UCSD-AML1 (cell line): ENCODE measurements at regions not wholly inside any gene's neighbourhood (a gene's known extent, or its start where the extent isn't known, plus 50 kb on each side); places are given as distances from the start of the nearest gene placed in this dataset.

Experiments
- DNase-seq: peaks from one replicate; lab custom pipeline; 2025; ENCODE audit not compliant: unreplicated experiment; lab: John Stamatoyannopoulos, UW

DNA sequence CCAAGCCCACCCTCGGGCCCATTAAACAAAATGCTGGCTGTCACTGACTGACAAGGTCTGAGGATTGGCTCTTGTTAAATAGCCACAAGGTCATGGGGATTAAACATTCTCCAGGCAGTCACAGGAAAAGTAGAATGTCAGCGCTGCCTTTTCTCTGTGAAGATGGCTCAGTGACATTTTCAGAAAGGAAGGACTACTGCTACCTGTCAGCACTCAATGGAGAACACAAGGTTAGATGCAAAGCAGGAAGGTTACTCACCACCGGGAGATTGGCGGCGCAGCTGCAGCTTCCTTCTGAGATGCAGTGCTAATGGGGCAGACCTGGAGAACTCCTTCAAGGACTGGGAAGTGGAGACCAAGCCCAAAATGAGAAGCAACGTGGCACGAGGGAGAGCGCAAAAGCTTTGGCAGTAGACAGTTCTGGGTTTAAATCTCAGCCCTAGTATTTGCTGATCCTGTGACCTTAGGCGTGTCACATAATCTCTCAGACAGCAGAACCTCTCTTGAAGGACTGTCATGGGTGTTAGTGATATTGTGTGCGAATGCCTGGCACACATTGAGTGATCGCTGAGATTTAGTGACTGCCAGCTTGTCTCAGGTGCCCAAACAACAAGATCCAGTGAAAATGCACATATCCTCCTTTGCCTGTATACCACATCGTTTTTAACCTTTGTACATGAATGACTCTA, 213.1 kb upstream of the BOD1L1 start:
- no peak for DNase-seq

DNA sequence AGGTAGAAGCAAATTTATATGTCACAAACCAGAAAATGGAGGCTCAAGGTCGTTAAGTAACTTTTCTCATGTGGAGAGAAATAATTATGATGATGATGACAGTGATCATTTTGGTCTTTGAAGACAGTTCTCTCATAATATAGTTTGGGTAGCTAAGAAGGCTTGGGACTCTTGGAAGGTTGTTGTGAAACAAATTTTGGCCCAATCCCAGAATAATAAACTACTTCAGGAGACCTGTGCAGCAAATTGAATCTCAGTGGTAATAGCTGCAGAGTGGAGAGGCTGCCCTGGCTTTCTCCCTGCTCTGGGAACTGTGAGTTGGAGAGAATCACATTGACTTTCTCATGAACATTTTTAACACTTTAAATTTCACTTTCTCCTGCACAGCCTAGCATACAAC, 217.2 kb upstream of the BOD1L1 start:
- no peak for DNase-seq

DNA sequence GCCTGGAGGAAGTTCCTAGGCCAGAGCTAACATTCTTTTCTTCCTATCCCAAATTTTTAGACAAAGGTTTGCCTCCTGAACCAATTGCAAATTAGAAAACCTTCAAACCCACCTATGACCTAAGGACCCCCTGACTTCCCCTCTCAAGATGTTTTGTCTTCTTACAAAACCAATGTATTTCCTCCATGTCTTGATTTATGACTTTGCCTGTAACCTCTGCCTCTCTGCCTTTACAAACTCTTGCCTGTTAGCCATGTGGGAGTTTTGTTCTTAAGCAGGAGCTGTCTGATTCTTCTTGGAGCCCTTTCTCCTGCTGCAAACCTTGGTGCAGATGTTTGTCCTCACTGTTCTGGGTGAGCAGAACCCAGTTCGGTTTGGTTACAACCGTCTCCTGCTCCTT, 222.3 kb upstream of the BOD1L1 start:
- no peak for DNase-seq

DNA sequence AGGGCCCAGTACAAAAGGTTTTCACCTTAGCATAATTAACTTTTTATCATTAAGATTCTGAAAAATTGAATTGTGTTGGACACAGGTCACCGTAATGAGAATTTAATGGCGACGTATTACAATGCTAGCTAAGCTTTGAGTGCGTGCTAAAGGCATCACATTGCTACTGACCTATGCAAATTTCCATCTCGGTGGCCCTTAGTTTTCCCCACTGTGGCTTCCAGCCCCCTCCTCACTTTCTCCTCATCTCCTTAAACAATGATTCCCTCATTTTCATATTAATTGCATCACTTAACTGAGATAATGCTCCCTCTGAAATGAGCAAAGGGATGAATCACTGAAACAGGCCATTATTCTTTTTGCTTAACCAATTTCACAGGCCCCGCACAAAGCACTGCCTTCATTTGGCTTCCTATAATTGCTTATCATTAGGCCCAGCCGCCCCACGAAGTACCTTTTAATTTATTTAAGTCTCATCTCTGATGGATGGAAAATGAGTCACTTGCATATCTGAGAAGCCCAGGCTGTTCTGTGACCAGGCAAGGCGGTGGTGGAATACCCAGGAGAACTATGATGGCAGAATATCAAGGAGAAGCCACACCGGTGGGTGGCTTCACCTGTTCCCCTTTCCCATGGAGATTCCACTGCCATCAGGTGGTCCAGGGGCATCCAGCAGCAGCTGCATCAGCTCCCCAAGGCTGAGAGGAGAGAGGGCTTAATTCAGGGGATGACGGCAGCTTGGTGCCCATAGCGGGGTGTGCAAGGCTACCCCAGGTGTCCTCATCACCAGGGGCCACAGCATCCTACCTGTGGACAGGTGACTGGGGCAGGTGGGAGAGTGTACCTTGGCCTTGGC, 223.8 kb upstream of the BOD1L1 start:
- no peak for DNase-seq

DNA sequence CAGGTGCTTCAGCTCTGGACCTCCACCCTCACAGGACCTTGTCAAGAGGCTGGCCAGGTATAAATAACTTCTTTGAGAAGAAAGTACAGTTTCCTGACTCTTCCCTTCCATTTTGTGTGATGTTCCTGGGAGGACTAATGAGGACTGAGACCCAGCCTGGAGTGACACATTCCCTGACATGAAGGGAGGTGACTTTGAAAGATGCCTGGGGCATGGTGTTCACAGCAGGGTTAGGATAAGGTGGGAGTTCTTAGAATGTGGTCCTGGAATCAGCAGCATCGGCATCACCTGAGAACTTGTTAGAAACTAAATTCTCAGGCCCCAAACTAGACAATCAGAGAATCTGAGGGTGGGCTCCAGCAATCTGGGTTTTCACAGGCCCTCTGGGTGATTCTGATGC, 224.9 kb upstream of the BOD1L1 start:
- DNase-seq: no peak

DNA sequence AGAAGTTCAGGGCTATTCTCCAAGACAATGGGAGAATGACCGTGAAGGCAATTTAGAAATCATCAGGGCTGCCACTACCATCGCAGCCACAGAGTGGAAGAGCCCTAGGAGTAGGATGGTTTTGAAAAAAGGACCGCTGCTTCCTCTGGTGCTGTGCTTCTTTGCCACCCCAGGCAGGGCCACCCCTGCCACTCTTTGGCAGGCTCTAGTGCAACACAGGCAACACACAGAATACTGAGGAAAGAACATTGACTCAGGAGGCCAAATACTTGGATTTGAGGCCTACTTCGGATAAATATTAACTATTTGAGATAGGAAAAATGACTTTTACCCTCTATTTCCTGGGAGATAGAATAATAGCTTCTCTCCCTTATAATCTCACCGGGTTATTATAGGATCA, 228.9 kb upstream of the BOD1L1 start:
- DNase-seq: no peak

DNA sequence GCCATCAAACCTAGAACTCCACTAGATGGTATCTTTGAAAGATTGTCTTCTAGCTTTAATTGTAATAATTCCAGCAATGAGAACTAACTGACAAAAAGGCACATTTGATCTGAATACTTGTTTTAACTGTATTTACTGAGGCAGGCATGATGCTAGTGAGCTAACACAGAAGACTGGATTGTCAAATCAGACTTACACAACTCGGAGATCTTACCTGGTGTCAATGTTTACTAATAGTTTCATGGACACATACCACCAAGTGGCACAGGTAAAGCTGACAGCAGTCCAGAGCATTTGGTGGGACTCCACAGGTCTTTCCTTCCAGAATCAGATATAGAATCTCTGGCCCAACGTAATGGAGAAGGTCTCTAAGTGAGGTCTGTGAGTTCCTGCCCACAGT, 229.9 kb upstream of the BOD1L1 start:
- no peak for DNase-seq

DNA sequence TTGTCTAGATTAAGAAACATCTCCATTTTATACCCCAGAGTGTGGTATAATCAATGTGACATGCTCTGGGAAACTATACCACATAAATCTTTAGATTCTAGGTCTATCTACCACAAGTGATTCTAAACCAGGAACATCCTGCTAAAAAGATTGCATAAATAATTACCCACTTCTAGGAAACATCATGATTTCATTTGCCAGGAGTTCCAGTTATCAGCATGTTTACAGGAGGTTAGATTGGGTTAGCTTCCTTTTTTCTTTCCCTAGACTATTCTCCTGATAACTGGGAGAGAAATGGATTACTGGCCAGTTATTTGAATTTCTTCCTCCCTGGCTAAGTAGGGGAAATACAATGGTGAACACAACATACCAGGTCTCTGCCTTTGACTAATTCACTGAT, 230.3 kb upstream of the BOD1L1 start:
- DNase-seq: no peak

DNA sequence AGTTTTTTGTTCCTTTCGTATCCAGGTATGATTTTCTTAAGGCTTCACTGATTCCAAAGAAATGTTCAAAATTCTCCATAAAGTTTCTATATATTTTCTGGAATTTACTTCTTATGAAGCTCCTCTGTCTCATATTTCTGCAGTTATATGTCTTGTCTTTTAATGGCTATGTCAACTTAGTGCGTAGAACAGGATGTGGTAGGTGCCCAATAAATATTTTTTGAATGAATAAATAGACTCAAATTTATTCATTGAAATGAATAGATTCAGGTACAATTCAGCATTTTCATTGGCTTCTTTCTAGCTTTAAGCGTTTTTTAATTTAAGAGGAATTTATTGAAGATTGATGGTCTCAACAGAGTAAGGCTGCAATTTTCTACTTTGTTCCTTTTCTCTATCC, 231.9 kb upstream of the BOD1L1 start:
- no peak for DNase-seq

DNA sequence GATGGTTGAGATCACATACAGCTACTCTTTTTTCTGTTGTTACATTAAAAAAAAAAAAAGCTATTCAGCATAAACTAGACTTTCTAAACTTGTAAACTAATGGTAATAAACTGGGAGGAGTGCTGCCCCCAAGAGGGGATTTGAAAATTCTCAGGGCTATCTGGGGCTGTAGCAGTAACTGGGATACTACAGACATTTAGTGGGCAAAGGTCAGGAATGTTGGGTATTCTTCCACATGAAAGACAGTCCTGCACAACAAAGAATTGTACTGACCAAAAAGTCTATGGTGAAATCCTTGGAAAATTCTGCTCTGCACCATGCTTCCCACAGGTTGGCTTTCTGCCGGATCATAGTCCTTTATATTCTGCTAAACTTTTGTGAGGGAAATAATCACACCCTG, 232.6 kb upstream of the BOD1L1 start:
- DNase-seq: no peak

DNA sequence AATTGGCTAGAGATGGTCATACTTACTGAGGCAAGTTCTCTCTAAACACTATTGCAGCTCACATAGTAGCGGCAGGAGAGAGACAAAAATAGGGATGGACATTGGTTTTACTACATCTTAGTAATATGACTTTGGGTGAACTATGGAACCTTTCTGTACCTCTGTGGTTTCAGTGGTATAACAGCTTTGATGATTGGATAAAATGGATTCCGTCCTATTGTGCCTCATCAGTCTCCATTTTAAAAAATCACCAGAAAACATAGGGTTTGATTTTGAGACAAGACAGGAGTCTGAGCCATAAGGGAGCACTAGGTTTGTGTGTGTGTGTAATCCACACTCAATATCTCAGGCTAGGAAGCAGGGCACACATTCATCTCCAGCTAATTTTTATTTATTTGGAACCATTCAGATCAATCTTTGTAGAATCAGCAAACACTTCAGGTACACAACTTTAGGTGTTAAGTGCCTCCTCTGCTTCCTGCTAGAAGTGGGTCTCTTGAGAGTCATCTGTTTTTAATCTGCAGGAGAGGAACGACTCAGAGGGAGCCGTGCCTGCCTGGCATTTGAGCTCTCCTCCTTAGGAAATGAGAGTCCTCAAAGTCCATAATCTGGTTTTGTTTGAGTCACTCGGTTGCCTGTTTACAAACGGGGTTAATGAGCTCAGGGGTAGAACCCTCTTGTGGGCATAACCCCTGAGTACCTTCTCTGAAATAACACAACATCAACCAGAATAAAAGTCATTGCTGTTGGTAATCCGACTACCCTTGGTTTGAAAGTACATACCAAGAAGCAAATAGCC, 238.5 kb upstream of the BOD1L1 start:
- DNase-seq: no peak

DNA sequence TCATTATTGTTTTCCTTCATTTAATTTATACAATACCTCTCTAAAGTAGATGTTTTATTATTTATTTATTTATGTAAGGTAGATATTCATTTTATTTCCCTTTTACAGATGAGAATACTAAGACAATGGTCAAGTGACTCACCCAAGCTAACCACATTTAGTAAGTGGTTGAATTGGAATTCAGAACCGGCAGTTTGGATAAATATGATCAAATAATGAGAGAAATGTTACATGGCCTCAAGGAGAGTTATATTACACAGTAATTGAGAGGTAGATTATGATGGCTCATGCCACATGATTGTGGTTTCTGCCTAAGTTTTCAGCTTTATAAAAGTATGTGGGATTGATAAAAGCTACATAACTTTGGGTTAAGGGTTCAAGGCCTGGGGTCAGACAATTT, 239.4 kb upstream of the BOD1L1 start:
- DNase-seq: no peak

DNA sequence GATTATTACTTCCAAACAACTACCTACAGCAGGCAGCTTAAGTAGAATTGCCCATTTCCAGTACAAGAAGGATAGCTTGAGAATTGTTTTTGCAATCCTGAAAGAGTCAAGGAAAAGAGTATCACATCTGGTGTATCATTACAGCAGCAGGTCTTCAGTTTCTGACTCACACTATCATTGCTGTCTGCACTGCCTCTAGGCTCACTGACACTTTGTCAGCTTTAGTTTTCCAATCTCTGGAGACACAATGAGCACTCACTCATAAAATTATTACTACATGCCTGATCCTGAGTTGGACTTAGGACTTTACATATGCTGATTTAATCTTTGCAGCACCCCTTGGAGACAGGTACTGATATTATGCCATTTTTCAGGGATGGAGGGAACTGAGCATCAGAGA, 244.6 kb upstream of the BOD1L1 start:
- no peak for DNase-seq

DNA sequence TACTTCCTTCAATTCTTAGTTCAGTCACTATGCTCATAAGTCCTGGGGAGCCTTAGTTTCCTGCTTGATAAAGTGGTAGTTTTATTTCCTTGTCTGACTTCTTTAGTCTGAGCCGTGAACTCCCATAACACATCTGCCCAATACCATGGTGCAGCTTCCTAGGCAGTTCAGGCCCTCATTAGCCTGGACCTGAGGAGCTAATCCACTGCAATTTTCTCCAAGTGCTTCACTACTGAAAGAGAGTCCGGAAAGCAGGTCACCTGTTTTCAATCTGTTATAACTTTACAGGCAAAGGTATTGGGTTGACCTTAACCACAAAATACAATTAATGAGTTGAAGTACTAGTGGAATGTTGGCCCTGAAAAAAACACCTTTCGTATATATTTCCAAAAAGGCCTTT, 245.4 kb upstream of the BOD1L1 start:
- no peak for DNase-seq

DNA sequence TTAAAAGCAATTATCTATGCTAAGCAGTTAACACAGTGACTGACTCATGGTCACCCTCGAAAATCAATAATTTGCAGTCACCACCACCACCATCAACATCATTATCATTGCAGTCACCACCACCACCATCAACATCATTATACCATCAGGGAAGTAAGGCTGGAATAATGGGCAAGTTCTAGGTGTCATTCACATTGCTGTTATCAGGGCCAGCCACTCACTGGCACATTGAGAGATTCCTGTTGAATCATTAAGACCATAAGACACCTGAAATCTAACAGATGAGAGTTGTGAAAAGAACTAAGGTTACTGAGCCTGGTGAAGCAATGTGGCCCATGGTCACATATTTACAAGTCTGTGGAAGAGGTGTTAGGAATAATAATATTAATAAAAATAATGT, 247.7 kb upstream of the BOD1L1 start:
- no peak for DNase-seq

DNA sequence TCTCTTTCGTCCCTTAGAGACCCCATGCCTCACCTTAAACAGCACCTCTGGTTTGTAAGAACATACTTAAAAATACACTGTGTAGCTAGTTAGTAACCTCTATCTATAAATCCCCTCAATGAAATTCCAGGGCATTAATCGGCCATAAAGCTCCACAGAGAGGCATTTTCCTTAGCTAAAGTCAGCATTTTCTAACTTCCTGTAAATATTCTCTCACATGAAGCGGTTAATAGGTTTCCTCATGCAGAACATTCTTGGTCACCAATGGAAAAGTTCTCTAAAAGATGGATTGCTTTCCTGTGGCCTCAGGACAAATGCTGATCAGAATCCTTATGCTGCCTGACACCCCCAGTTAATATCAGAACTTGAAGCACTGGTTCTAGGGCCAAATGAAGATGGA, 248.6 kb upstream of the BOD1L1 start:
- DNase-seq: no peak

DNA sequence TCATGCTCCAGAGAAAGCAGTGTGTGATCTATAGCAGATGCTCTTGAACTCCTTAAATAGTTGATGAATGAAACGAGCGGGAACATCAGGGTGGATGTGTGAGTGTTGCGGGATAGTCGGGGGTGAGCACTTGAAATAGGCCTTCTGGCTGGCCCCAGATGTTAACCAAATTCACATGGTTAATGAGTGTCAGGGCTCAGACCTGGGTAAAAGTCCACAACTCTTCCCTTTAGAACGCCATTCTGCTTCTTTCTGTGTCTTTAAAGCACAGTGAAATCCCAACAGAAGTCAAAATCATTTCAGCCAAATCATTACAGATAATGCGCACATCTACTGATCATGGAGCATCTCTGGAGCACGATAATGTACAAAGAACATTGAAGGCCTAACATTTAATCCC, 249.4 kb upstream of the BOD1L1 start:
- DNase-seq: no peak

DNA sequence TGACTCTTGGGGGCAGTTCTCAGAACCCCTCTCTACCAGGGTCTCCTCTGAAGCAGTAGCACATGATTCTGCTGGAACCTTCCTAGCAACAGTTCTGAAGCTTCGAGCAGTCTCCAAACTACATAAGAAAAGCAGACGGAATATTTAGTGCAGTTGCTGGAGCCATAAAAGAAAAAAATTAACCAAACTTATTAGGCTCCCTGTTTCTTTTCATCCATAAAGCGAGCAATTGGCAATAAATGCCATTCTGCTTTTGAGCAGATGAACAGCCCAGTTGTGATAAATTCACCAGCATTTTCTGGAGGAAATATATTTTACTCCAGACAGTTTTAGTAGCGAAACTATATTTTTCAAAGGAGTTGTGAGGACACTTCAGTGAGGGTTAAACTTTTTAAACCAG, 250.1 kb upstream of the BOD1L1 start:
- no peak for DNase-seq

DNA sequence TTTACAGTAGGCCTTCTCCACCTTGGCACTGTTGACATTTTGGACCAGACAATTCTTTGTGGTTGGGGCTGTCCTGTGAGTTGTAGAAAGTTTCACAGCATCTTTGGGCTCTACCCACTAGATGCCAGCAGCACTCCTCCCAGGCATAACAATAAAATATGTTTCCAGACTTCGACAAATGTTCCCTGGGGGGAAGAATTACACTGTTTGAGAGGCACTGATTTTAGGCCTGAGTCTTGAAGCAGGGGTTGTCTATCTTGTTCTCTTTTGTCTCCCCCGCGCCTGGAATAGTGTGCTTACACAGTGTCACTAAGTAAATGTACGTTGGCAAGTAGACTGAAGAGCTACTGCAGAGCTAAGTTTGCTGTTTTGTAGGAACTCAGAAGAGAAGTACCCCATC, 254.4 kb upstream of the BOD1L1 start:
- no peak for DNase-seq

DNA sequence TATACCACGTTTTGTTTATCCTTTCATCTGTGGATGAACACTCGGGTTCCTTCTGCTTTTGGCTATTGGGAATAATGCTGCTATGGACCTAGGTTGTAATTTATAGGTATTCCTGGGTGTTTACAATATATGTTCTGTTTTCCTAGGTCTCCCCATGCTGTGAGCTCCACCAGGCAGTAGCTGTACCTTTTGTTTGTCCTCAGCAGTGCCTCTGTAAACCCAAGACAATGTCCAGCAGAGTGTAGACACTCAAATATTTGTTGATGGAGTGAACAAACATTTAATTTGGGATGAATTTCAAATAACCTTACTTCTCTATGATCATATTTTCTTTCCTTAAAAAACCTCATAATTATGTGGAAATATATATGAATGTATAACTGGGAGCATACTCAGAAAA, 259.5 kb upstream of the BOD1L1 start:
- DNase-seq: no peak

DNA sequence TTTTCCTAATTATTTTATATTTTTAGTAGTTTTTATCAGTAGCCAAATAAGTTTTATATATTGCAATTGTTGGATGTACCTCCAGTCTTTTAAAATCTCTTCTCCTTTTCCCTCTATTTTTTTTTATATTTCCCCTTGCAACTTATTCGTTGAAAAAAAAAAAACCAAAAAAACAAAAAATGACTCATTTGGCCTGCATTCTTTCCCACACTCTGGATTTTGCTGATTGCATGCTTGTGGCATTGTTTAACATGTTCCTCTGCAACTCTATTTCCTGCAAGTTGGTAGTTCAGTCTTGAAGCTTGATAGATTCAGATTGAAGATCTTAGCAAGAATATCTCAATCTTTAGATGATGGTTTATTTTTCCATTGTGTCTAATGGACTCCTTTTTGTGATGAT, 260.6 kb upstream of the BOD1L1 start:
- no peak for DNase-seq

DNA sequence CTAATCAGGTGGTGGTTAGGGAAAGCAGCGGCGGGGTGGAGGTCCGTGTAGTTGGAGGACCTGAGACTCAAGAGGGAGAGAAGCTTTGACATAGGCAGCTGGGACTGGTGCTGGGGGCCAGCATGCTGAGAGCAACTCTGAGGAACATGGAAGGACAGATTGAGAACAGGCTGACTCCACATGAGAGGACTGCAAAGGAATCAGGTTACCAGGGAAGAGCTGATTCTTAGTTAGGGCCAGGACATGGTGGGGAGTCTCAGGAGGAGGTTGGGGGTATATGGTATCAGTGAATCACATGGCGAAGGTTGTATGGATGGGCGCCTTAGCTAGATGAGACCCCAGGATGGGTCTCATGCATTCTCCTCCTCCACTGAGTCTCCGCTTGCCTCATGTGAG, 264.0 kb upstream of the BOD1L1 start:
- no peak for DNase-seq
